Islet of Langerhans (tissue), 1 donor: ENCODE measurements at regions not wholly inside any gene's neighbourhood (a gene's known extent, or its start where the extent isn't known, plus 50 kb on each side); places are given as distances from the start of the nearest gene placed in this dataset.
"Not testable (repeated sequence)": the region's sequence is repeated elsewhere in the genome, so short reads cannot be mapped to it uniquely, and the experiment has no call there.

Experiments
- FAIRE-seq: peaks from one replicate; lab custom pipeline; 2011; peaks lifted over from hg19 to GRCh38; lab: Jason Lieb, UNC

DNA sequence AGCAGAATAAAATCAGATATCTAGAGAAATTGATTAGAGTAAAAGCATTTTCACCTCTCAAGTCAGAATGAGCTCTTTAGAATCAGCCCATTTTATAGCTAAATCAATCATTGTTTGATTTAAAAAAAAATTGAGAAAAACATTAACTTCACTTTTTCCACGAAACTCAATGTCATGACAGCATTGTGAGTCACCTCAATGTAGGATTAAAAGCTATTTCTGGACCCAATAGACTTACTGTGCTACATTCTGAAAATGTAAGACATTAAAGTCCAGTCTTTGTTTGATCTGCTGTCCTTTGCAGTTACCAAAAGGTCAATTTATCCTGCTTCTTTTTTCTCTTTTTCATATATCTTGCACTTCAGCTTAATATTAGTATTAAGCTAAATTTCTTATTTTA, 519.4 kb upstream of the ZNF337 start:
- no peak for FAIRE-seq

DNA sequence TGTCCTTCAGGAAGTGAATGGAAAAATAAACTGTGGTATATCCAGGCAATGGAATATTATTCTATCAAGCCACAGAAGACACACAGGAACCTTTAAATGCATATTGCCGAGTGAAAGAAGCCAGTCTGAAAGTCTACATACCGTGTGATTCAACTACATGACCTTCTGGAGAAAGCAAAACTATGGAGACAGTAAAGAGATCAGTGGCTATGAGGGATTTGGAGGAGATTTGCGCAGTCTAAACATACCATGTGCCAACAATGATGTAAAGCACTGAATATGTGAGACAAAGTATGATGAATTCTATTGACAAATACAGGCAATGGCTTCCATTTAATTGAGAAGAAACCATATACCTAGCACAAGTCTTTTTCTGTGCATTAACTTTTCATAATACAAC, 518.3 kb upstream of the ZNF337 start:
- FAIRE-seq: no peak

DNA sequence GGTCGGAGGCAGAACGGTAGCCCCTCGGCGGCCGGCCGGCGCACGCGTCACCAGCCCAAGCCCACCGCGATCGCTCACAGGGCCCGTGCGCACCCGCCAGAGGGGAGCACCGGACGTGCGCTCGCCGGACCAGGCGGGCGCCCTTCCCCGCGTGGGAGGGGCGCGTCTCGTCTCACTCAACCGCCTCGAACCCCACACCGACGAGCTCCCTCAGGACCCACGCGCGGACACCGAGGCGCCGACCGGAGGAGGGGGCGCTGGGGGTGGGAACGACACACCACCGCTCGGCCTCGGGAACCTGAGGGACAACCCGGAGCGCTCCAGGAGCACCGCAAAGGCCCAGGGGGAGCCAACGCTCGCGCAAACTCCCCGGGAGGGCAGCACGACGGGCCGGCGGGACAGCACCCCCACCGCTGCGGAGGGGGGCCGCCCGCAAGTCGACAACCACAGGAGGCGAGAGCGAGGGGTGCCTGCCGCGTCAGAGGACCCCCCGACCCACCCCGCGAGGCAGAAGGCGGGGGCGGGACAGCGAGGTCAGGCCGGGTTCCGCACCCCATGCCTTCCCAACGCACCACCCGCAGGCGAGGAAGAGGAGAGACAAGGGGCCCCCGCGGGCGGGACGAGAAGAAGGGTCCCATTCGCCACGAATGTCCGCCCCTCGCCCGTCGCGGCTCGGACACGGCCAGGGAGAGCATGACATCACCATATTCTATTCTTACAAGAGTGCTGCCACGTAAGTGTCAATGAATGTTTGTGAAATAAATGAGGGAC, 512.7 kb upstream of the ZNF337 start:
- peak; percentile 100 for FAIRE-seq

DNA sequence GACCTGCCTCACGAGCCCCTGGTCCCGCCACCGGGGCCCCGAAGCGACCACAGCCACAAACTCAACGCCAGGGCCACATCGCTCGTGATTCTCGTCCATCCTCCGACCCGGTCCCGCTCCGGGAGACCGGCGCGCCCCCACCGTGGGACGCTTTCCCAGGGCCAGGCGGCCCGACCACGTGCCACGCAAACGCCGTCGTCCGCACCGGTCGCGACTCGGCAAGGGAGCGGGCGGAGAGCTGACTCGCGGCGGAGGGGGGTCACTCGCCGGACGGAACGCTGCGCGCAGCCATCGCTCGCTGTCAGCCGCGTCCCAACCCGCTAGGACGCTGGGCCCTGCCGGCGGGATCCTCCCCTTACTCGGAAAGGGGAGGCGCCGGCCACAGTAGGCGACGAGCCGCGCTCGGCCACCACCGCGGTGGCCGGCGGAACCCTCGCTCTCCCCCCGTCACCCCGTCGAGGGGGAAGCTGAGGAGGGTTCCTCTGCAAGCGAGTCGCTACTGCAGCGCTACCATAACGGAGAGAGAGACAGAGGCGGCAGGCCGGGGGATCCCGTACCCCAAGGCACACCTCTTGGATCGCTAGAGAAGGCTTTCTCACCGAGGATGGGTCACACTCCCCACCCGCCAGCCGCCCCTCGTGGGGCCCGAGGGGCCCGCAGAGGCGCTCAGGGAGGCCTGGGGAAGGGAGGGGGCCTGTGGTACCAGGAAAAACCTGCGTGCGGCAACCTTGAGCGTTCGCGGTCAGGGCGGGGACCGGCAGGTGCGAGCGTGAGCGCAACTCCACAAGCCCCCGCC, 511.8 kb upstream of the ZNF337 start:
- FAIRE-seq: peak; percentile 100

DNA sequence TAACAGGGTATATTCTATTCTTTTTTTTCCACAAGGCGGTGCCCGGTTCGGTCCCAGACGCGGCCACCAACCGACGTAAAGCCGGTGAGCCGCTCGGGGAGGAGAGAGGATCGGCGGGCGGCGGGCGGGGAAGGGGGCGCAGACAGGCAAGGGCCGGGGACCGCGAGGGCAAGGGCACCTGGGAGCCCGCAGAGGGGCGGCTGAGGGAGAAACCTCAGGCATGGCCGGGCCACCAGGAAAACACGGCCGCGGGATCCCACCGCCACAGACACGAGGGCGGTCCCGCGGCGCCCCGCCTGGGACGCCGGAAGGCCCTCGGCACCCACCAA, 511.3 kb upstream of the ZNF337 start:
- FAIRE-seq: not testable (repeated sequence)

DNA sequence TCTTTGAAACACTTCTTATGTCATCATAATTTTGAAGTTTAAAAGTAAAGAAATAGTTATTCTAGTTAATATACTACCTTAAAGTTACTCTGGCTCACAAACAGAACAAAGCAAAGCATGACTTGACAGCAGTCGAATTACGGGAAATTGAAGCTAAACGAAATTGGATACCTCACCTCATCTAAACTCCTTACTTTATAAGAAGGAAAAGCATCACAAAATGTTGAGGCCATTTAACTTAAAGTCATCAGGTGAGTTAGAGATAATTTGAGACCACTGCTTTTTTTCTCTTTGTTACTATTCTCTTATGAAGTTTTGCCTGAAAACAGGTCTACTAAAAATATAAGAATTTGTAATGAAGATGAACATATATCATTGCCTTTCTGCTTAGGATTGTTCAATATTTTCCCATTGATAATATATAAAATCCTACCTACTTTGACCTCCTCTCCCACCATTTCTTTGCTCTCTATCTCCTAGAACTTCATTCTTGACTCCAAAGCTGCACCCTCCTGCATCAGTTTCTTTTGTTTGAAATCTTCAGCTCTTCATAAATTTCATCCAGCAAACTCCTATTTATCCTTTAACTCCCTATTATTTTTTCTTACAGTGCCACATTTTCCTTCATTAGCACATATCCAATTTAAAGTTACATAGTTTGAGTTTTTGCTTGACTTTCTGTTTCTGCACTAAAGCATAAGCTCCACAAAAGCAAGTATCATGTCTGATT, 510.7 kb upstream of the ZNF337 start:
- no peak for FAIRE-seq

DNA sequence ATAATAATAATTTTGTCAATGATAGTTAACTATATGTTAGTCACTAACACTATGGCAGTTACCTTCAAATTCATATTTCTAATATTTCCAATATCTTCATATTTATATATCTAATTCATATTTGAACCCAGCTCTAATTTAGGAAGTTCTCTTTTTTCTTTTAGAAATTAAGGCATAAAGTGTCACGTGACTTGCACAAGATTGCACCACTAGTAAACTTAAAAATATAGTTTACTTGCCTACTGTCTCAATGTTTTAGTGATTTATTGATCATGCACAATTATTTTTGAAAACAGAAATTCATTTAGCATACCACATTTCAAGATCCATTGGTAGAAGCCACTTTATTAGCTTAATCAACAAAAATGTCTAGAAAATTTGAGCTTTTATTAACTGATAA, 508.7 kb upstream of the ZNF337 start:
- FAIRE-seq: no peak

DNA sequence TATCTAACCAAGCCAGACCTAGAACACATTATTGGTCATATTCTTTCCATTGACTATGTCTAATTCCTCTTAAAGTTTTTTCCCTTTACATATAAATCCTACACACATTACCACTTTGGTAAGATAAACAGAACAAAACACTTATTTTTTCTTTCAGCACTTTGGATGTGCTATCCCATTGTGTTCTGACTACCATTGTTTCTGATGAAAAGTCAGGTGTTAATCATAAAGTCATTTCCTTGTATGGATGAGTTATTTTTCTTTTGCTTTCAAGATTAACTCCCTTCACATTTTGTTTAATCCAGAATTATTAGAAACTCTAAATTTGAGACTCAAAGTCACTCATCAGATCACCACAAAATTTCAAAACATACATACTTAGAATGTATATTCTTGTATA, 504.4 kb upstream of the ZNF337 start:
- FAIRE-seq: not testable (repeated sequence)

DNA sequence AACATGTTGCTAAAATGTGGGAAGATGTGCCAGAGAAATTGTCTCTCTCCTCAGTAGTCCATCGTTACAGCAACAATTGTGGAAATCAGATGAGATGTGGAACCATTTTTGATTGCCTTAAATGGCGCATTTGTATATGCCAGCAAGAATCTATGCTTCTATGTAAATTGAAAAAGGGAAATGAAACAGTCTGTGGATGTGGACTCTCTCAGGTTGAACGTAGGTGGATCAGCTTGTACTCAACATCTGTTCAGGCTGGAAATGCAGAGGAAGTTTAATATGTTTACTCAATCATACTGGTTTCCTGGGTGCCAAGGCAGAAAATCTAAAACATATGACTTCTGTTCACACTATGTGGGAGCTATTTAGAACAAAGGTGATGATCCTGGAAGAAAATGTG, 490.7 kb upstream of the ZNF337 start:
- FAIRE-seq: peak; percentile 53

DNA sequence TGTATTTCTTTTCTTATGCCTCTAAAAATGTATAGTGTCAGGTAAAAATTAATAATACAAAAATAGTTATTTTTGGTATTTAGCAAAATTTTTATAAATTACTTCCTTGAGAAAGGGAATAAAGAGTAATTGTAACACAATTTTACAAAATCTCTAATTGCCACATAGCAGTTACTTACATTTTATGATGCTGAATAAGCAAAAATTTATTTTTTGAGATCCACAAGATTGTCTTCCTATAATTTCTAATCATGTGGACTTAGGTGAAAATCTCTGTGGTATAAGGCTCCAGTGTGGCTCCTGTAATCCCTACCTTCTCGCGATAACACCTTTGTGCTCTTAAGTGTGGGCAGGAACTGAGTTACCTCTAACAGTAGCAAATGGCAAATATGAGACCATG, 487.1 kb upstream of the ZNF337 start:
- not testable (repeated sequence) for FAIRE-seq

DNA sequence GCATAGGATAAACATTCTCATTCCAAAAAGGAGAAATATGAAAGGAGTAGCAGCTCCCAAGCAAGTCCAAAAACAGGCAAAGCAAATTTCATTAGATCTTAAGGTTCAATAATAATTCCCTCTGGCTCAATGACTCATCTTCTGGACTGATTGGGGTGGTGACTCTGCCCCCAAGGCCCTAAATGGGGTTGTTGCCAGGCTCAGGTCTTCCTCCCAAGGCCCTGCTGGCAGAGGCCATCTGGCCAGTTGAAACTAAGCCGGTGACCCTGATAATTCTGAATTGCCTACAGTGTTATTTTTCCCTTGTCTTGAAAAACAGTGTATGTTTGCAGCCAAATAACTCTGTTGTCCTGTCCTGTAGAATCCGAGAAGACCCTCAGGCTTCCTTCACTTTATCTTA, 484.7 kb upstream of the ZNF337 start:
- FAIRE-seq: not testable (repeated sequence)

DNA sequence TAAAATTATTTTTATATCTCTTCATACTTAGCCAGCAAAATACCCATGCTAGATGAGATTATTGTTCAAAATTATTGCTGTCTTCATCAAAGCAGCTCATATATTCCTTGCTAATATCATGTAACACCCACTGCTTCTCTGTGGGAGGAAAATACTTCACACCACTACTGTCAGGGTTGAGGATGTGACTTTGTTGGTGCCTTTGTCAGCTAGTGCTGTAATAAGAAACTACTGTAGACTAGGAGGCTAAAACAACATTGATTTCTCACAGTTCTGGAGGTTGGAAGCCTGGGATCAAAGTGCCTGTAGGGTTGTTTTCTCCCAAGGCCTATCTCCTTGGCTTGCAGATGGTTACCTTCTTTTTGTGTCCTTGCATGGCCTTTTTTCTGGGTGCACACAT, 475.2 kb upstream of the ZNF337 start:
- FAIRE-seq: not testable (repeated sequence)

DNA sequence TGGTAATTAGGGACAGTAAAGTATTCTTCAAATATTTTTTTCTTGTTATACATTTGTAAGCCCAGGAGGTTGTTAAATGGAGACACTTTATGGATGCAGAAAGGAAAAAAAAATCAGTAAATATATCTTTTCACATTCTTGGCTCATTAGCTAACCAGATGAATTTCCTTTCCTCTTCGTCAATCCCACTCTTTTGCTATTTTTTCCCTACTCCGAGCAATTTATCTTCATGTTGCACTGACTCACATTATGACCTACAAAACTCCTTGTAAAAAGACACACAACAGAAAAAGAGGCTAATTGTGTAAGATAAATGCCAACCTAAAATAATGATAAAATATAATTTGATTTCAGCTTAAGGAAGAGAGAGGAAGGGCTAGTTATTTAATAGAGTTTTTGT, 472.9 kb upstream of the ZNF337 start:
- FAIRE-seq: no peak

DNA sequence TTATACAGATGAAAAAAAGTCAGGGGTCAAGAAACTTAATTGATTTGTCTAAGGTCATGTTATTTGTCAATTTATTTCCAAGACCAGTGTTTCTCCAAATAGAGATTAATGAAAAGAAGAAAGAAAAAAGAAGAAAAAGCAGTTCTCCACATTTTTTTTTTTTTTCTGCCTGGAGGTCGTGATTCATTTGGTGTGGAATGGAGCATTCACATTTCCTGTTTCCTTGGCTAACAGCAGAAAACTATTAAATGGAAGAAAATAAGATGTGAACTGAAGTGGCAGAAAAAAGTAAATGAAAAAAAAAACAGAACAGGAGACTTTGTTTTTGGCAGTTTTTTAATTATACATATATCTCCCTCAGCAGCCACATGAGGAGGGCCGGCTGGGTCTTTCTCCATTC, 470.8 kb upstream of the ZNF337 start:
- no peak for FAIRE-seq

DNA sequence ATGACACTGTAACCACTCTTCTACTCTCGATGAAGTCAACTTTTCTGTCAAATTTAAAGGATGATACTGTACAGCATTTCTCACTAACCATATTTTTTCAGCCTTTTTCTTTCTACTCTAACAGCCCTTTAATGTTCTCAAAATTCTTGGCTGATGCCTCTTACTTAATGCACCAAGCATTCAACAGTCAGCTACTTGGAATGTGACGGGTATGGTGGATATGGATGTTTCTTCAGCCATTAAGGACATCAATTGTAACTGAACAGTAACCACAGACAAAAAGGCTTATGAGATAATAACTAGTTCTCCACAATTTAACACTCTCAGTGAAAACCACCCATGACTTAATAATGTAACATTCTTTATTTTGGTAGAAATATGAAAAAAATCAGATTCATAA, 467.2 kb upstream of the ZNF337 start:
- no peak for FAIRE-seq

DNA sequence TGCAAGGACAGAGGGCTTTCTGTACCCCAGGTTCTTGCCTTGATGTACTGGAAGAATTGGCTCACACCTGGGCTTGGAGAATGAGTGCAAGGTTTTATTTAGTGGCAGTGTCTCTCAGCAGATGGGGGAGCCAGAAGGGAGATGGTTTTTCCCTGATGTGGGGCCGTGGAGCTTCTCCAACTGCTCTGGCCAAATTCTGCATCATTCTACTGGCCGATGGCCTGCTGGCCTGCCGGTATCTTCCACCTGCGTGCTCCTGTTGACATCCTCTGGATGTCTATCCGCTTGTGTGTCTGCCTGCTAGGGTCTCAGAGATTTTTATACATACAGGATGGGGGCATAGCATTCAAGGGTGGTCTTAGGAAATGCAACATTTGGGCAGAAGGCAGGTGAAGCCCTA, 466.5 kb upstream of the ZNF337 start:
- FAIRE-seq: not testable (repeated sequence)

DNA sequence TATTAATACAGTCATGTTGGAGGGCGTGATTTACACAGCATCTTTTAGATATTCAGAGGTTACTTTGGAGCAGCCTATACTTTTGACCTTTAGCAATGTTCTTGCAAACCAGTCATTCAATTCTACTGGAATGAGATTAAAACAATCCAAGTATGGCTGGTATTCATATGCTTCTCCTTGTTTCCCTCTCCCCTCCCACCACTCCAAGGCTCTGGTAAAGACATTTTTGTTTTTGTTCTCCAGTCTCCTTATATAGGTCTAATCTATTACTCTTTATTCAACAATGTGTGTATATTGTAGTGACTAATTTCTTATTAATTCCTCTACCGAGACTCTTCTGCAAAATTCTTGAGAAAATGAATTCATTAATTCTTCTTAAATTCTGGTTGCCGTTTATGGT, 465.1 kb upstream of the ZNF337 start:
- not testable (repeated sequence) for FAIRE-seq

DNA sequence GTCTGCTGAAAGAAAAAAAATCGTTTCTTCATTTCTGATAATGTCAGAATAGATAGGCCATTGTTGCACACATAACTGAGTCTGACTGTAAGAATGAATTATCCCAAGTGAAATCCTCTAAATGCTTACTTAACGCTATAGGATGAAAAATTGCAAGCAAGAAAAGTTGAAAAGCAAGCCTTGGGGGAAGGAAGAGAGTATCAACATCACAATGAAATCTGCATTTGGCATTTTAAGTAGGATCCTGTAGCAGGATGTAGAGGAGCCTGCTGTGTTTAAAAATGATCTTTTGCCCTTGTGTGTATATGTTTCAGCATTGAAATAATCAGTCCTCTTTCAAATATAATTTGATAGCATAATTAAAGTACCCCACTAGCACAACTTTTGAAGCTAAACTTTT, 464.3 kb upstream of the ZNF337 start:
- peak; percentile 51 for FAIRE-seq

DNA sequence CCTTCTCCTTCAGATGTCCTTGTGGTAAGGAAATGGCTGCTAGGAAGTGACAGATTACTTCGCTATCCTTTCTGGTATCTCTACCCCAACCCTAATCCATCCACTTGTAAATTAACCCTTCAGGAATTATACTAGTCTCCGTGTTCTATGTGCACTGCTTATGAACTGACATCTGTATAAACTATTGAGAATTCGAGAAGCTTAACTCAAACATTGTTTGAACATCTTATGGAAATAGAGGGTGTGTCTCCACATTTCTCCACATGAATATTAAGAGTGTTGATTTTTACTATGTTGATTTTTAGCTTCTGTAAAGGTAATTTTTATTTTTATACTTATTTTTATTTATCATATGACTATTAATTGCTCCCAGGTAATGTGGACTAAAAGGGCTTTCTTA, 457.6 kb upstream of the ZNF337 start:
- no peak for FAIRE-seq

DNA sequence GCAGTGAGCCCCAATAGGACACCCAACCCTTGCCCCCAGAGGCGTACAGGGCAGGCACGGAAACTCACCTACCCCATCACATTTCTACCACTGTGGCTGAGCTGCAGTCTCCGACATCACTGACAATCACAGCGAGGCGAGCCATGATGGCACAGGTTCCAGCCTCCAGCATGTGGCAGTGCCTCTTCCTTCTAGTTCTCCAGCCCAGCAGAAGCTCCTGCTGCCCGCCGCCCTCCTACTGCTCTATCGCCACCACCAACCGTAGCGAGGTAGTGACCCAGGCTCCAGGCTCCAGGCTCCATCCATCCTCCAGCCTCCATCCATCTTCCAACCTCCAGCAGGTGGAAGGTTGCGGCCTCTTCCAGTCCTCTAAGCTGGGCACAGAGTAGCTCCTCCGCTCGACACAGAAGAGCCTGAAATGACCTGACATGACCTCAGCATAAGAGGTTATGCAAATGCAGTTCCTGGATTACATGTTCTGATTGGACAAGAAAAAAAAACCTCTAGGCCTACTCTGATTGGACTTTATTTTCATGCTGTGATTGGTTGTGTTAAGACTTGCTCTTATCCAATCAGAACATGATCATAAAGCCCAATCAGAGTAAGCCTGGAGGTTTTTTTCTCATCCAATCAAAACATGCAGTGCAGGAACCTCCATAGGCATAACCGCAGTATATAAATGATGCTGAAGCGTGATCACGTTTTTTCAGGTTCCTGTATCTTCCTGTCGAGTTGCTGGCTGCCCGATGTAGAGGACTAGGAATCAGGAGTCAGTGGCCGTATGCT, 438.9 kb upstream of the ZNF337 start:
- no peak for FAIRE-seq

DNA sequence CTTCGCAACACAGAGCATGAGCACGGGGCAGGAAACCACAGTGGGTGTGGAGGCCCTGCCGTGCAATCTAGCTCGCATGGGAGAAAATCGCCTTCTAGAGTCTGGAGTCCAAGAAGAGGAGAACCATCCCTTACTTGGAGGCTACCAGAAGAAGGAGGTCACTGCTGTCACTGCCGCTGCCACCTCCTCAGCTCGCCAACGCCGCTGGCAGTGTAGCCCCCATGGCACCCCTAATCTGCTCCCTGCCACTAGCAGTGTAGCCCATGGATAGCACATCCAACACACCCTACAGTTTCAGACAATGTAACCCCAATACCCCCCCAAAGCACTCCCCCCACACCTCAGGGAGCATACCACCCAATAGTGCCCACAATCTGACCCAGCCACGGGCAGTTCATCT, 438.0 kb upstream of the ZNF337 start:
- no peak for FAIRE-seq

DNA sequence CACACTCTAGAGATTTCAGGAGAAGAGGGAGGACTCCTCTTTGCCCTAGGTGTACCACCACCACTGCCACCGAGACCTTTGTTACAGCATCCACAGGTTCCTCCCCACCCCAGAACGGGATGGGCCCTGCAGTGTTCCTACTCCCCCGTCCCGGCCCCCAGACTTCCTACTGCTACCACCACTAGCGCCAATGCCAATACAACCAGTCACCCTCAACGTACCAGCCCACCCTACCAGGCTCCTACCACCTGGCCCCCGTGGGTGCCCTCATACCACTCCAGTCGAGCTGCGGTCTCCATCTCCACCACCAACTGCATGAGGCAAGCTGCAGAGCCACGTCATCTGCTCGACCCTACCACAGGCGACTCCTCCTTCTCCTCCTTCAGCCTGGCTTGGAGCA, 437.1 kb upstream of the ZNF337 start:
- FAIRE-seq: not testable (repeated sequence)
